HTR-8/SVneo (cell line): ENCODE measurements at regions not wholly inside any gene's neighbourhood (a gene's known extent, or its start where the extent isn't known, plus 50 kb on each side); places are given as distances from the start of the nearest gene placed in this dataset.
"Not testable (repeated sequence)": the region's sequence is repeated elsewhere in the genome, so short reads cannot be mapped to it uniquely, and the experiment has no call there.

Experiments
- DNase-seq: peaks from one replicate; pipeline ENCODE4 v3.0.0; 2011; ENCODE audit warnings: low spot score, mixed read lengths; ENCODE audit not compliant: insufficient read length
- FAIRE-seq: peaks from 2 replicates; lab custom pipeline; 2011; peaks lifted over from hg19 to GRCh38; lab: Jason Lieb, UNC

DNA sequence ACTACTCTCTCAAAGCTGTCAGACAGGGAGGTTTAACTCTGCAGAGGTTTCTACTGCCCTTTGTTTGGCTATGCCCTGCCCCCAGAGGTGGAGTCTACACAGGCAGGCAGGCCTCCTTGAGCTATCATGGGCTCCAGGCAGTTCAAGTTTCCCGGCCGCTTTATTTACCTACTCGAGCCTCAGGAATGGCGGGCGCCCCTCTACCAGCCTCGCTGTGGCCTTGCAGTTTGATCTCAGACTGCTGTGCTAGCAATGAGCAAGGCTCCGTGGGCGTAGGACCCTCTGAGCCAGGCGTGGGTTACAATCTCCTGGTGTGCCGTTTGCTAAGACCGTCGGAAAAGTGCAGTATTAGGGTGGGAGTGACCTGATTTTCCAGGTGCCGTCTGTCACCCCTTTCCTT lies 124.3 kb downstream of the PTCHD1 start:
- FAIRE-seq, DNase-seq: not testable (repeated sequence)

DNA sequence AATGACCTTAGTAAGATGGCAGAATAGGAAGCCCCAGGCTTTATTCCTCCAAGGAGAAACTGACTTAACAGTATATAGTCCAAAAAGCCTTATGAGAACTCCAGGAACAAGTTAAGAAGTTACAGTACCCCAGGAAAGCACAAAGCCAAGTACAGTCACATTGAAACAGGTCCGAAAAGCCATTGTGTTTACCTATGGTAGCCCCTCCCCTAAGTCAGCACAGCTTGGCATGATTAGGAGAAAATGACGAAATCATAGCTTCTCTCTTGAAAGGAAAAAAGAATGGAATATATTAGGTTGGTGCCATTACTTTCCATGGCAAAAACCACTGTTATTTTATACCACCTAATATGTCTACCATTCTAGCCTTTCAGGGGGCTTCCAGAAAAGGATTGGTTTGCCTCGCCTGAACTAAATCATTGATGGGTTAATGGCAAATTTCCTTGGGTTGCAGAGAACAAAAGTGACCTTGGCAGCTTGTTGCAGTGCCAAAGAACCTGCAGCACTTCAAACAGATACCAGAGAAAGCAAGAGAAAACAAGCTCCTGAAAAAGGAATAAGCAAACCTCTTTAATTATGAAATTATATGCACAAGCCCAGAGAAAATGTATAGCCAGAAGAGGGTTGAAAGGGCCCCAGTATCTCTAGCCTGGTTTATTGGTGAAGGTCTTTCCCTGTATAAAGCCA lies 130.6 kb downstream of the PTCHD1 start:
- FAIRE-seq (no peak), DNase-seq (no peak)

DNA sequence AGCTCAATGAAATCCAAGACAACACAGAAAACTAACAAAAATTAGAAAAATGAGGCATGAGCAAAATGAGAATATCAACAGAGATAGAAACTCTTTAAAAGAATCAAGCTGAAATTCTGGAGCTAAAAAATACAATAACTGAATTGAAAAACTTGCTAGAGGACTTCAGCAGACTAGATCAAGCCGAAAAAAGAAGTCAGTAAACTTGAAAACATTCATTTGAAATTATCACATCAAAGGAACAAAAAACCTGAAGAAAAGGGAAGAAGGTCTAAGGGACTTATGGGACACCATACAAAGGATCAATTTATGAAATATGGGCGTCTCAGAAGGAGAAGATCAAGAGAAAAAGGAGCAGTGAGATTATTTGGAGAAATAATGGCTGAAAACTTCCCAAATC lies 131.3 kb downstream of the PTCHD1 start:
- no peak for FAIRE-seq

DNA sequence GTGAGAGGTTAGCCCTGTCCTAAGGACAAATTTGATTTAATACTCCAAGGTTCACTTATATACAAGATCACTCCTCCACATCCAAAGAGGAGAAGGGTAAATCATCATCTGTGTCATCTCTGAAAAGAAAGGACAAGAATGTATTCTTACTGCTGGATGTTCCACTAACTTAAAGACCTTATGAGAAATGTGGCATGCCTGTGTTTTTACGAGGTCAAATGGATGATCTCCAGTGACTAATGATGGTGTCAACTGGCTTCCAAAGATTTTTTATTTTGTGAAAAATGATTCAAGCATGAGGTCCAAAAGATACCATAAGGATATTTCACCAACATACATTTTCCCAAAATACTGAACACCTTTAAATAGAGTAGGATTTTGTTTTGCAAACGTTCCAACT lies 143.4 kb downstream of the PTCHD1 start:
- peak; percentile 52 for FAIRE-seq
- no peak for DNase-seq

More for the DNA sequence above, 131.3 kb downstream of the PTCHD1 start:
- DNase-seq, result no peak

DNA sequence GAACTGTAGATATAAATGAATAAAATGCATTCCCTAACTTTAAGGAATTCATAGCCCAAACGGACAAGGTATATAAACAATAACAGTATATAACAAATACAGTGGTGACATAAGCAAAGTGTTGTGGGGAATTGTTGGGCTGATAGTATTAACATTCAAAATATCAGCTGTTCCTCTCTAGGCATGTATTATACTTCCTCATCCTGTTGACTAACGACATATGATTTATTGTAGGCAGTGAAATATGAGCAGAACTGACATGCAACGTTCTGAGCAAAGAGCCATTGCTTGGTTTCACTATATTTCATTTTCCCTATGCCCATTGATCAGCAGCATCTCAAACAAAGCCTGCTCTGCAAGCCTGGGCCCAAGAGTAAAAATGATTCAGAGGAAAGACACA lies 143.9 kb downstream of the PTCHD1 start:
- FAIRE-seq, result peak; percentile 92

DNA sequence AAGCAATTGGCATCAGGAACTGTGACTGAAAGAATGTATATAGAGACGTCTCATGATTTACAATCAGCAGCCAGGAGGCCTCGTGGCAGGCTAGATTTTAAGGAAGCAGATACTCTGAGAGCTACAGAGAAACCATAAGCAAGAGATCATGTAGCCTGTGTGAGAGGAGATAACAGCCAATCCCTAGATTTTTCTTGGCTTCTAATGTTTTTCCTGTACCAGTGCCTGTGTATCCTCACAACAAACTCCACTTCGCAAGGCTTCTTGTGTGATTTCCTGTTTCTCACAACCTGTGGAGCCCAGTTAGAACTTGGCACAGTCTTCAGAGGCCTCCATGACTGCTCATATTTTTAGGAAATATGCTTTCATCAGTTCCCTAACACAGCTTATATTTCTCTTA lies 147.9 kb downstream of the PTCHD1 start:
- DNase-seq (no peak), FAIRE-seq (no peak)

More for the DNA sequence above, 143.9 kb downstream of the PTCHD1 start:
- no peak for DNase-seq

DNA sequence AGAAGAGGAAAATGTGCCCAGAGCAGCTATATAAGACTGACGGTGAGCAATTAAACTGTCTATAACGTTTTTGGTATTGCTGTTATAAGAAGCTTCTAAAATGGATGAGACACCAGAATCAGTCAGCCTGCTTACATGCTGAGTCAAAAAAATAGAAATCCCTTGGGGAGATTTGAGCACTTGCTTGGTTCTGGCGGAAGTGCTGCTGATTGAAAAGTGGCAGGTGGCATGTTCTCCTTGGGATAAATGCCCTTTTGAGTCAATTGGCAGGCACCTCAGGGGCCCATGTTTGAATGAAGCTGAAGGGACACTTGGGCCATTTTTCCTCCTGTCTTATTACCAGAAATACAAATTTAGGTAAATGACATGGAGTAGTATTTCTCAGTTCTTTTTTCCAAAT lies 148.7 kb downstream of the PTCHD1 start:
- no peak for DNase-seq
- FAIRE-seq, result peak; percentile 16

DNA sequence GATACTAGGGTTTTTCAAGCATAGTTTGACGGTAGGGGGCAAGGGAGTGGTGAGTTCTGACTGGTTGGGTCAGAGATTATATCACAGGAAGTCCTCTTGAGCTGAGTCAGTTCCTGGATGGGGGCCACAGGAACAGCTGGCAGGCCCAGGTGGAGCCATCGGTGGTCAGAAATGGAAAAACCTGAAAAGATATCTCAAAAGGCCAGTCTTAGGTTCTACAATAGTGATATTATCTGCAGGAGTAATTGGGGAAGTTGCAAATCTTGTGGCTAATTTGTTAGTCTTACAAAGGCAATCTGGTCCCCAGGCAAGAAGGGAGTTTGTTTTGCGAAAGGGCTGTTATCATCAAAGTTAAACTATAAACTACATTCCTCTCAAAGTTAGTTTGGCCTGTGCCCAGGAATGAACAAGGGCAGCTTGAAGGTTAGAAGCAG lies 159.3 kb downstream of the PTCHD1 start:
- FAIRE-seq (peak; percentile 64), DNase-seq (no peak)

DNA sequence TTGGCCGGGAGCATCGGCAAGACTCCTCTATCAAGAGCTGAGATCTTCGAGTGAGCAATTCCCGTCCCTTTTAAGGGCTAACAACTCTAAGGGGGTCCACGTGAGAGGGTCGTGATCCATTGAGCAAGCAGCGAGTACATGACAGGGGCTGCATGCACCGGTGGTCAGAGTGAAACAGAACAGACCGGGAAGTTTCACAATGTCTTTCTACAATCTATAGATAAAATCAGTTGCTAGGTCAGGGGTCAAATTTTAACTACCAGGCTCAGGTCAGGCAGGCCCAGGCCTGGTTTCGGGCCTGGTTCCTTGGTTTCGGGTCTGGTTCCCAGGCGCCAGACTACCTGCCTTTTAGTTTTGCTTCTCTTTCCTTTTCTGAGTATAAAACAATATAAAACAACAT lies 160.1 kb downstream of the PTCHD1 start:
- DNase-seq (no peak), FAIRE-seq (no peak)

DNA sequence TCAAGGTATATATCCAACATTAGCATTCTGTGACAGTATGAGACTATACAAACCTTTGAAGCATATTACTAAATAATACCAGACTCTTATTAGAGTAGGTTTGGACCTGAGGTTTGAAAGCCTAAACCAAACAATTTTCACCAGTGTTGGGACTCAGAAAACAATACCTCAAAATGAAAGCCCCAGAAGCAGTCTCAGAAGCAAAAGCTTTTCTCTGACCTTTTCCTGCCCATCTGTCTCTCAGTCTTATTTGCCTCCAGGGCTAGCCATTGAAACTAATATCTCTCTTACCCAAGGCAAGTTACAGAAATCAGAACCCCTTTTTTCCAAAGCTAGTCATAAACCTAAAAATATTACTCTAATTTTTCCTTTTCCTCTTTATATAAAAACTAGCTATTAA lies 163.3 kb downstream of the PTCHD1 start:
- FAIRE-seq, result no peak

DNA sequence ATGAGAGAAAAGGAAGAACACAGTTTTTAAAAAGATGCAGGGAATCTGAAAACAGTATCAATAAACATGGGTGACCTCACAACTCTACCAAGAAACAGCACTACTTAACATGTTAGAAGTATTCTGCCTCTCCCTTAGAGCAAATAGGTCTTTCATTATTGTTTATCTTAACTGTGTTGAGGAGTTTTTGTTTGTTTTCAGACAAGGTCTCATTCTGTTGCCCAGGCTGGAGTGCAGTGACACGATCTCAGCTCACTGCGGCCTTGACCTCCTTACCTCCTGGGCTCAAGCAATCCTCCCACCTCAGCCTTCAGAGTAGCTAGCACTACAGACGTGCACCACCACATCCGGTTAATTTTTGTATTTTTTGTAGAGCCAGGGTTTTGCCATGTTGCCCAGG lies 165.3 kb upstream of the PRDX4 start:
- no peak for FAIRE-seq

More for the DNA sequence above, 163.3 kb downstream of the PTCHD1 start:
- no peak for DNase-seq

DNA sequence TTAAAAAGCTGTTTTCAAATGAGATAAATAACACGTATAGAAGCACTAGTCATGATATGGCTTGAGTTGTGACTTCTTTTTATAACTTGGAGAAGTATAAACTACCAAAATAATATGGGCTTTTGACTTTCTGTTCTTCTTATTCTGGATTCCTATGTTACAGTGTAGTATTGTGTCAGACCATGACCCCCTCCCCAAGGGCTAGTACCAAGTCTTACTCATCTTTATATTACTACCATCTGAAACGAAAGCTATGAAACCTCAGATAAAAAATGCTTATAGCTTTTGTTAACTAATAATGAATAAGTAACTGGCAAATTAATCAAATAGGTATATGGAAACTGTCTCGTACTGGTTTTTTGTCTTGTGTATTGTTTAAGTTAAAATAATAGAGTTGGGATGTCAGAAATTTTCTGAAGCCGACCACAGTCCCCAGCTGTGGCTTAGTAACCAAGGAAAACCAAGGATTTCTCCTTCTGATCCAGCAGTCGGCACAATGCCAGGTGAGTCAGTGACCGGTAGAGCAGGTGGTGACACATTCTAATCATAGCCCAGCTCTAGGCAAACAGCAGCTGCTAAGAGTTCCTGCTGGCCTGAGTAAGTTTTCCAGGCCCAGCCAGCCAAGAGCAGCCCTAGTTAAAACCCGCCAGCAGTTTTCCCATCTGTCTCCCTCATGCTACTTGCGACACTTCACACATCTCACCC lies 163.3 kb upstream of the PRDX4 start:
- FAIRE-seq (peak; percentile 95), DNase-seq (peak; percentile 61)

More for the DNA sequence above, 165.3 kb upstream of the PRDX4 start:
- DNase-seq, result no peak

DNA sequence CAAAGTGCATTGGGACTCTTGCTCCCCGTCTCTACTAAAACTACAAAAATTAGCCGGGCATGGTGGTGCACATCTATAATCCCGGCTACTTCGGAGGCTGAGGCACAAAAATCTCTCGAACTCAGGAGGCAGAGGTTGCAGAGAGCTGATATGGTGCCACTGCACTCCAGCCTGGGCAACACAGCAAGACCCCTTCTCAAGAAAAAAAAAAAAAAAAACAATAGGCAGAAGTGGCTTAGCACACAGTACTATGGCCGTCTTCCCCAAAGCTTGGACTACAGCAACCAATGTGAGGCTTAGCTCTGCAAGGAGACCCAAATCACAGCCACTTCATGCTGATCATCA lies 162.8 kb upstream of the PRDX4 start:
- FAIRE-seq, result no peak

DNA sequence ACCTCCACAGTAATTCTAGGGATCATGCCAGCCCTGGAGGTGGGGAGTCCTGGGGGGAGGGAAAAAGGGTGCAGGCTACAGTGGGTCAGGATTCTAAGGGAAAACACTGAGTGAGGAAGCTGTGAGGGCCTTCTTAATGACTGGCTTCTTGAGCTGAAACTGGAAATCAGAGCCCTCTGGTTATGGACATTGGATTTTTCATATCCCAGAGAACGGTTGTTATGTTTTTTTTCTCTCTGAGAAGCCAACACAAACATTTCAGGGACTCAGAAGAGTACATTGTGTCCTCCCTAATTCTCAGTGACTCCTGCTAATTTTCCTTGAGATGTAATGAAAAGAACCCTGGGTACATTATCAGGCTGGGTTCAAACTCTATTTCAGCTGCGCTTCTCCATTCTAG lies 162.4 kb upstream of the PRDX4 start:
- FAIRE-seq (no peak), DNase-seq (no peak)

More for the DNA sequence above, 162.8 kb upstream of the PRDX4 start:
- DNase-seq, result no peak

DNA sequence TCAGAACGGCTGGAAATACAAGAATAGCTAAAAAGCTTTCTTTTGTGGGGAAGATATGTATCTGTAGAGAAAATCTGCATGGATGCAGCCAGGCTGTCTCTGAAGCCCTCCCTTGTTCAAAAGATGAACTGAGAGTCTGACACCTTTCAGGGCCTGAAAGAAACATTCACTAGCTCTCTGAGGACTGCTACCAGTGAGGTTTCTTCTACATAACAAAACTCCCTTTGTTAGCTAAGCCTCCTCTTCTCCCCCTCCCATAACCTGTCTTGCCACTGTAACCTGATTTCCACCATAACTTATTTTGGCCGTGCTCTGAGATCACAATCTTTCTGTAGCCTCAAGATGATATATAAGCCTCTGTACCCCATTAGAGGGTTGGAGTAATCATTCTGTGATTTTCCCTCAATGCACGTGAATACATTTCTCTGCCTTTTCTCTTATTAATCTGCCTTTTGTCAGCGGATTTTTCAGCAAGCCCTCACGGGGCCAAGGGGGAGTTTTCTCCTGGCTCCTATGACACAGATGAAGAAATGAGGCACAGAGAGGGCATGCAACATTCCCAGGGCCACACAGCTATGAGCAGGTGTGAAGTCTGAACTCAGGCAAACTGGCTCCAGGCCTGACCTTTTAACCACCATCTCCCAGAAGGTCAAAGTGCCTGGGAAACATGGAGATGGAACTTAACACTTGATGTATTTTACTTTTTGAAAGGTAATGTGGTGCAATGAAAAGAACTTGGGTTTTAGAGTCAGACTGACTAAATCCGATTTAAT lies 161.6 kb upstream of the PRDX4 start:
- FAIRE-seq (peak; percentile 36), DNase-seq (no peak)

DNA sequence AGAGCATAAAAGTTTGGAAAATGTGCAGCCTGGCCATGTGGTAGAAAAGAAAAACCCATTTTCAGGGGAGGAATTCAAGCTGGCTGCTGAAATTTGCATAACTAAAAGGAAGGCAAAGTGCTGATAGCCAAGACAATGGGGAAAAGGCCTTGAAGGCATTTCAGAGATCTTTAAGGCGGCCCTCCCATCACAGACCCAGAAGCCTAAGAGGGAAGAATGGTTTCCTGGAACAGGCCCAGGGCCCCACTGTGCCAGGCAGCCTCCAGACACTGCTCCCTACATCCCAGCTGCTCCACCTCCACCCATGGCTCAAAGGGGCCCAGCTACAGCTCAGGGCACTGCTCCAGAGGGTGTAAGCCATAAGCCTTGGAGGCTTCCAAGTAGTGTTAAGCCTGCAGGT lies 158.0 kb upstream of the PRDX4 start:
- DNase-seq (no peak), FAIRE-seq (no peak)

DNA sequence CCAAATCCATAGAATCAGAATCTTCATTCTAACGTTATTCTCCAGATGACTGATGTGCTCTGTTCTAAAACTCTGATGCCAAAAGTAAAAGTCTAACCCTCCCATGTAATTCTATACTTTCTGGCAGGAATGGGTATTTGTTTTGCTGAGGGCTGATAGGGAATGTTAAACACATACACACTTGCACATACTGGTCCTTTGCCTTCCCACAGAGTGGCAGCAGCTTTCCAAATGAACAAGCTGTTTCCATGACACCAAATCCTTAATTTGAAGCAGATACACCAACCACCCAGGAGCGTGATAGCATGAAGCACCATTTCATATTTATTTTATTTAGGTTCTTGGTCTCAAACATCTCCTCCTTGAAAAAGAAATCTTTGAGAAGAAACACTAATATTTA lies 155.5 kb upstream of the PRDX4 start:
- DNase-seq, result no peak
- FAIRE-seq, result peak; percentile 33

DNA sequence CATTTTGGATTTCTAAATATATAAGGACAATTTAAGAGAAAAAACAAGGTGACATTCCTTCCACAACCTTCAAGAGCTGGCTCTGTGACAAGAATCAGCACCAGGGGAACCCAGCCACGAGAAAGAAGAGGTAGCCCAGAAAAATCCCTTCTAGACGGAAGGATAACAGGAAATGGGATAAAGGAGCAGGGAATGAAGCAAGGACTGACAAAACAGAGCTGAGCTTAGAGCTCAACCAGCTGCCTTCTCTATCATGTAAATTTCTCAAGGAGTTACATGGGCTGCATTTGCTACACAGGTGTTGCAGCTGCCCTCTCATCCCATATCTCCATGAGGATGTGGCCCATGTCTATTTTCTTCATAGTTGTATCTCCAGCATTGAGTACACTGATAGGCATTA lies 154.2 kb upstream of the PRDX4 start:
- DNase-seq, result no peak
- FAIRE-seq, result peak; percentile 49

DNA sequence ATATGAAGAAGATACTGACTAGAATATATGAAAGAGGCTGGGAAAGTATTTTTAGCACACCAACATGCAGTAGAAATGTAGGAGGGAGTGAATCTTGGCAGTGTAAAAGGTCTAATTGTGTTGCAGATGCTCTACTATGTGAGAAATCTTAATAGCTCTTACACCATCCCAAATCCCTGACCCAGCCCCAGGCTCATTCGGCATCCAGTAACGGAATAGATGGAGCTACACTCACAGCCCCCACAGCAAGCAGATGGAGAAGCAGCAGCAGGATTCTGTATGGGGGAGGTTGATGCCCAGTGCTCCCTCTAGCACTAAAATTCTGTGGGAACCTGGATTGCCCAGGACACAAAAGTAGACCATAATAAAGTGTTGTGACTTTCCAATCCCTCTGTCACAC lies 153.2 kb upstream of the PRDX4 start:
- DNase-seq (no peak), FAIRE-seq (no peak)

DNA sequence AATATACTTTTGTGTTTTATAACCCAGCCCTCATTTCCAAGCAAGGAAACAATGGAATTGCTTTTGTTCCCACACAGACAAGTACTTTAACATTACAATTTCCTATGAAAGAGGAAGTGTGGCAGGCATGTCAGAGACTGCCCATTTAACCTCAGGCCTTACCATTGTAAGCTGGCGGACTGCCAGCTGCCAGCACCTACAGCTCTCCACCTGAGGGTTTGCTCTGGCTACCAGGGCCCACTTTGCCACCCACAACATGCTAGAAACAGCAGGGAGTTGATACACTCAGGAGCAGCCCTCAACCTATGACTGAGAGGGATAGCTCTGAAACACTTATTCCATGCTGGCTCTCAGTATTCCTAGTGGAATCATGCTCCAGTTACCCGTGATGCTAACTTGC lies 152.3 kb upstream of the PRDX4 start:
- peak; percentile 49 for FAIRE-seq
- DNase-seq, result no peak

DNA sequence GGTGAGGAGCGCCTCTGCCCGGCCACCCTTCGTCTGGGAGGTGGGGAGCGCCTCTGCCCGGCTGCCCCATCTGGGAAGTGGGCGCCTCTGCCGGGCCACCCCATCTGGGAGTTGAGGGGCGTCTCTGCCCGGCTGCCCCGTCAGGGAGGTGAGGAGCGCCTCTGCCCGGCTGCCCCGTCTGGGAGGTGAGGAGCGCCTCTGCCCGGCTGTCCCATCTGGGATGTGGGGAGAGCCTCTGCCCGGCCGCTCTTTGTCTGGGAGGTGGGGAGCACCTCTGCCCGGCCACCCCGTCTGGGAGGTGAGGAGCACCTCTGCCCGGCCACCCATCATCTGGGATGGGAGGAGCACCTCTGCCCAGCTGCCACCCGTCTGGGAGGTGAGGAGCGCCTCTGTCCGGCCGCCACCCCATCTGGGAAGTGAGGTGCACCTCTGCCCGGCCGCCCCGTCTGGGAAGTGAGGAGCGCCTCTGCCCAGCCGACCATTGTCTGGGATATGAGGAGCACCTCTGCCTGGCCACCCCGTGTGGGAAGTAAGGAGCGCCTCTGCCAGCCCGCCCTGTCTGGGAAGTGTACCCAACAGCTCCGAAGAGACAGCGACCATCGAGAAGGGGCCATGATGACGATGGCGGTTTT lies 144.2 kb upstream of the PRDX4 start:
- DNase-seq, FAIRE-seq: not testable (repeated sequence)
